ENCODE measurements at regions not wholly inside any gene's neighbourhood (a gene's known extent, or its start where the extent isn't known, plus 50 kb on each side); places are given as distances from the start of the nearest gene placed in this dataset.
"Not testable (repeated sequence)": the region's sequence is repeated elsewhere in the genome, so short reads cannot be mapped to it uniquely, and the experiment has no call there.

DNA sequence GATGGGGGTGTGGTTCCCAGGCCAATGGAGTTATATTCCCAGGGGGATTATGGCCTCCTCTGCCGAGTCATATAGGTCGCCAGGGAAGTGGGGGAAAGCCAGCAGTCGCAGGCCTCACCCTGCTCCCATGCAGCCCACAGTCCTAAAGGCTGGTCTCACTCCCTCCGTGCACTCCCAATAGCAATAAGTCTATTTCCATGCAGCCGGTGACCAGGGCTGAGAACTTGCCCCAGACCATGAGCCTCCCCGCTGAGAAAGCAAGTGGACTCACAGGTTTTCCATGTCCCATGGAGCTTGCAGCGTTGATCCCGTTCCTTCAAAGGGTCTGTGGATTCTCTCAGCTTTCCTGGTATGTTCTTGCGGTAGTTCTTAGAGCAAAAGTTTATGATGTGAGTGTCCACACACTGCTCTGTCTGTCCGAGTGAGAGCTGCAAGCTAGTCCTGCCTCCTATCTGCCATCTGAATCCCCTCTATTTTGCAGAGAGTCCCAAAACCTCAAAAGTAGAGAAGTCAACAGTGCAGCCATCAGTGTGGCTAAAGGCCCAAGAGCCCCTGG is 81.7 kb upstream of the TMPRSS2 start:
- DNase-seq (ENCODE audit: low spot score): no peak

DNA sequence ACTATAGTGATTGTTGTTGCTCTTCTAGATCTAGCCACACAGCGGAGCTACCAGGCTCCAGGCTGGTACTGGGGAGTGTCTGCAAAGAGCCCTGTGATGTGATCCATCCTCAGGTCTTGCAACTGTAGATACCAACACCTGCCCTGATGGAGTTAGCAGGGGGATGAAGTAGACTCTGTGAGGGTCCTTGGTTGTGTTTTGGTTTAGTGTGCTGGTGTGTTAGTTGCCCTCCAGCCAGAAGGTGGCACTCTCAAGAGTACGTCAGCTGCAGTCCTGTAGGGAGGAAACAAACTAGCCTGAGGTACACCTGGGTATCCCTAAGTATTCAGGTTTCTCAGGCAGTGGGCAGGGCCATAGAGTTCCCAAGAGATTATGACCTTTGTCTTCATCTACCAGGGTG is 81.2 kb upstream of the TMPRSS2 start:
- DNase-seq (ENCODE audit: low spot score): no peak

DNA sequence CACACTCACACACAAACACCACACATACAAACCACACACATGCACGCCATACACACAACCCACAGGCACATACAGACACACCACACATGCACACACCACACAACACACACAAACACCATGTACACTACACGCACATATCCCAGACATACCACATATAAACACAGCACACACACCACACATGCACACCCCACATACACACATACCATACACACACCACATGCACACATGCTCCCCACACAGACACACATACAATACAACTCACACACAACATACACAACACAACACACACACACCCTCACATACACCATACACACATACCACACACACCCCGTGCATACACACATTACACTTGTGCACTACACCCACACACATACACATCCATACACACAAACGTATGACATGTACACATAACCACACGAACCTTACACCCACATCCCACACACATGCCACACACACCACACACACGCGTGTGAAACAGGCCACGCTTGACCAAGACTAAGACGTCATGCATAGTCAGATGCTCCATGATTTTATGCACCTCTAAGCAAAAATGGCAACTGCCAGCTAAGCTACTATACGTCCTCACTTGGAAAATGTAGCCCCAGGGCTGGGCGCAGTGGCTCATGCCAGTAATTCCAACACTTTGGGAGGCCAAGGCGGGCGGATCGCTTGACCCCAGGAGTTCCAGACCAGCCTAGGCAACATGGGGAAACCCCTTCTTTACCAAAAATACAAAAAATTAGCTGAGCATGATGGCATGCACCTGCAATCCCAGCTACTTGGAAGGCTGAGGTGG is 77.4 kb upstream of the TMPRSS2 start:
- DNase-seq (ENCODE audit: low spot score): no peak

DNA sequence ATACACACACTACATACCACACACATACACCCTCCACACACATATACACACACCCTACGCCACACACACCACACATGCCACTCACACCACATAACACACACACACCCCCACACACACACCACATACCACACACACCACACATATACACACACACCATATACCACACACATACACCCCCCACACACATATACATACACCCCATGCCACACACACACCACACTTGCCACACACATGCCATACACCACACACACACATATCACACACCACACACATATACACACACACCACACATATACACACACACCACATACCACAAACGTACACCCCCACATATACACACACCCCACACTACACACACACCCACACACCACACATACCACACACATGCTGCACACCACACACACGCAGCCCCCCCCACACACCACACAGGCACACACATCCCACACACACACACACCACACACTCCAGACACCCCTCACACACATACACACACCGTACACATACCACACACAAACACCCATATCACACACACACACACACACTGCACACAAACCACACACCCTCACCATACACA is 76.7 kb upstream of the TMPRSS2 start:
- DNase-seq (ENCODE audit: low spot score): no peak

DNA sequence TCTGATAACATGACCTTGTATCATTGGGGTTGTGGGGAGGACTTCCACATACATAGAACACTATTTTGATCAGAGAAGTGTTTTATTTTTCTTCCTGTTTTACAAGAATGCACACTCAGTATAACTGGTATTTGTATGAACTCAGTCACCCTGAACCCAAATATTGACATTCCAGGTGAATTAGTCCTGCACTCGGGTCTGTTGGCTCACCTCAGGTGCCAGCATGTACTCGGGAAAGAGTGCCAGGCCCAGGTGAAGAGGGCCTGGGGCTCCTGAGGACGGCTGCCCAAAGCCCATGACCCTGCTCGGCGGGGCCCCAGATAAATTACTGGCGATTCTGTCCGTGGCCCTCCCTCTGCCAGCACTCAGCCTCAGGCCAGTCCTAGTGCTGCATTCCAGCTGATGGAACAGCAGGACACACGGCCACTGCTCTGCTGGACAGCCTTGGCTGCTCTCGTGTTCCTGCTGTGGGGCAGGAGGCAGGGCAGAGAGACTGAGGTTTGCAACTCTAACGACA is 75.4 kb upstream of the TMPRSS2 start:
- DNase-seq (ENCODE audit: low spot score): no peak

DNA sequence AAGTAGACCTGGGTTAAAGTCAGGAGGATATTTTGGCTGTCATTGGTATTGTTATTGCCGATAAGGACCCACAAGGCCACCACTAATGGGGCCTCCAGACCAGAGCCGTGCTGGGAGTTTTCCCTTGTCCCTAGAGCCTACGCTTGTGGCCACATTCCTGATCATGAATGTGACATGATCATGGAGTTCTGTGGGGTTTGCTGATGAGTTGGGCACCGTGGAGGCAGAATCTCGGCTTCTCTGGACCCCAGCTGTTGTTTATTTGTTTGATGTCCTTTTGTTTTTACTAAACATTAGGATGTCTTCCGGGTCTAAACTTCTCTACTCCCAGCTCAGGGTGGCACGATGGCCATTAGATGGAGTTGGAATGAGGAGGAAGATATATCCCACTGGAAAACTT is 74.9 kb upstream of the TMPRSS2 start:
- DNase-seq (ENCODE audit: low spot score): no peak

DNA sequence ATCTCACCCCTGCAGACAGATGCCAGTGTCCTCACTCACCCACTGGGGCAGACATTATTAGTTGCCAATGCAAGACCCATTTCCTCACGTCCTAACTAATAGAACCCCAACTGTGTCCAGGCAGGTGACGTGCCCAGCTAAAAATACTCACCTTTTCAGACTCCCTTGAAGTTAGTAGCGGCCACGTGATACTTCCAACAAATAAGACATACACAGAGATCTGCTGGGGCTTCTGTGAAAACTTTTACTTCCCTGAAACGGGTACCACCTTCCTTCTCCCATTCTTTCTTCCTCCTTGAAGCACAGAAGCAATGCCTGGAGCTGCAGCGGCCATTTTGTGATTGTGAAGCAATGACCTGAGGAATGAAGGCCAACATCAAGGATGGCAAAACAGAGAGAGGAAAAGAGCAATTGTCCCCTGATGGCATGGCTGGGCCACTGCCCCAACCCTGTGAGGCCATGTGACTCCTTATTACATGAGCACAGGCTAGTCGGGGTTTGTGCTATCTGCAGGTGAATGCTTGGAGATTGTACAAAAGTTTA is 74.4 kb upstream of the TMPRSS2 start:
- no peak for DNase-seq (ENCODE audit: low spot score)

DNA sequence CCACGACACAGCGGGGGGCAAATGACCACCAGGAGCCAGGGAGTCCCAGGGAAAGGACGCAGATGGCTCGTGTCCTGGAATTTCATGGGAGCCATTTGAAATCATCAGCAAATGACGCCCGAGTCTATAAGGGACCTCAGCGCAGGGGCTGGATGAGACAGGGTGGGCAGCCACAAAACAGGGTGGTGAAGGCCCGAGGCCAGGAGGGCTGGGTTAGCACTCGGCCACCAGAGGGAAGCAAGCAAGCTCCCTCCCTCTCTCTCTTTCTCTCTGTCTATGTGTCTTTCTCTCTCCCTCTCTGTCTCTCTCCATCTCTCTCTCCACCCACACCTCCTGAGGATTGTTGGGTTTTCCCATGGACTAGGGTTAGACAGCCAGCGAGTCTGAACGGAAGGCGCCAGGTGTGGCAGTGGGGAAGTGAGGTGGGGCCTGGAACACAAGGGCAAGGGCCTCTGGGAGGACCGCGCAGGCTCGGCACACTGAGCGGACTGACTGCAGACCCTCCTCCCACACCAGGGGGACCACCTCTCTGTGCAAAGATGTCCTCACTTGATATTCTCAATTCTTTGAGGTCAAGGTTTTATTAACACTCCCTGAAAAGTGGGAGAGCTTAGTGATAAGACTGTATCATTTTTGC is 73.8 kb upstream of the TMPRSS2 start:
- DNase-seq (ENCODE audit: low spot score): no peak

DNA sequence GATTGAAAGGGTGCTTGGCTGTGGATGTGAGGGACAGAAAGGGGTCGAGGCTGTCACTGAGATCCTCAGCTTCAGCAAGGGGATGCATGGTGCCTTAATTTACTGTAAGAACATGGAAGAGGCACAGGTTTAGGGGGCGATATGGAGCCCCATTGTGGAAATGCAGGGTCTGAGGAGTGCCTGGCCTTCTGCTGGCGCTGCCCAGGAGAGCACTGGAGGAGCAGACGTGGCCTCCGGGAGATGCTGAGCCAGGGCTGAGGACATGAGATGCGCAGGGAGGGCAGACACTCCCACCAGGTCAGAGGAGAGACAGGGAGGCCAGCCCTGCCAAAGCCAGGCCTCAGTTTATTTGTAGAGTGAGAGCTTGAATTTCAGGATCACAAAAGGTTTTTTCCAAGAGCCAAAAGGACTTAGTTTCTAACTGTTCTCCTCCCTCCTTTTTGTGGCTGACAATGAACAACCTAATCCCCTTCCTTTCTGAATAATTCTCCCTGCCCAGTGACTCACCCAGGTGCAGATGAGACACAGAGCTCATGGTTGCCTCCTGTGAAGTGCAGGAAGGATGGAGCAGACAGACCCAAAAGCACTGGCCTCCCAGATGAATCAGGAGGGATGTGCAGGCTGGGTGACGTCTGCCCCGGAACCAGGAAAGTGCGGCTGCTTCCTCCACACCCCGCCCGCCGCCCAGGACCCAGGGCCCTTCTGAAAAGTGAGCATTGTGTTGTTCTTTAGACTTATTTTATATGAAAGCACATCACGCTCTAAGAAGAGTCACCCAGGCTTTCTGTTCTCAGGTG is 73.0 kb upstream of the TMPRSS2 start:
- DNase-seq (ENCODE audit: low spot score): no peak

DNA sequence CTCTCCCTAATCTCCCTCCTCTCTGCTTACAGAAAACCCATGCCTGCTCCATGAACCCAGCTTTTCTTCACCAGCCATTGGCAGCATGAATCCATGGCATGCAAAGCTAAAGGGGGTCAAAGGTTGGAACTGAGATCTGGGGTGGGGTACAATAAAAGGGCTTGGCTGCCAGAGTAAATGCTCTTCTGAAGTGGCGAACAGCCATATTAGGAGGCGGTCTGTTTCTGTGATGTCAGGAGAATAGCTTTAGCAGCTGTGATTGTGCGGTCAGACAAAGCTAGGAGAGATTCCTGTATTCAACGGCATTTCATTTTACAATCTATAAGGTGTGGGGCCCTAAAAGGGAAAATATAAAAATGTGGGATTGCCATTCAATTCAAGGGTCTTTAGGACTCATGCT is 71.7 kb upstream of the TMPRSS2 start:
- no peak for DNase-seq (ENCODE audit: low spot score)

DNA sequence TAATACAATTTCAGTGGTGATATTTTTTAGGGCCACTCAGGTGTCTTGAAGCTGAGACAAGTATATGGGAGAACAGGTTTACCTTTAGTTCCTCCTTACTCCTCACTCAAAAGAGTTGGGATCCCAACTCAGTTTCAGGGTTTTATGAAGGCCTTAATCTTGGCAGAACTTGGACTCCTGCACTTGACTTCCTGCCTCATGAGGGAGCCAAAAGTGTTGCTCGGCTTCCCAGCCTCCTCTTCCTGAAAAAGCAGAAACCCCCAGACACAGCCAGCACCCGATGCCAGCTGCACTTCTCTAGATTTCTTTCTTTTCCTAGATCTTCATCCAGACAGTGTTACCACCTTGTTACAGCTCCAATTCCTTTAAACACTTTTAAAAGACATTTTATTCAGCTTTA is 70.8 kb upstream of the TMPRSS2 start:
- no peak for DNase-seq (ENCODE audit: low spot score)

DNA sequence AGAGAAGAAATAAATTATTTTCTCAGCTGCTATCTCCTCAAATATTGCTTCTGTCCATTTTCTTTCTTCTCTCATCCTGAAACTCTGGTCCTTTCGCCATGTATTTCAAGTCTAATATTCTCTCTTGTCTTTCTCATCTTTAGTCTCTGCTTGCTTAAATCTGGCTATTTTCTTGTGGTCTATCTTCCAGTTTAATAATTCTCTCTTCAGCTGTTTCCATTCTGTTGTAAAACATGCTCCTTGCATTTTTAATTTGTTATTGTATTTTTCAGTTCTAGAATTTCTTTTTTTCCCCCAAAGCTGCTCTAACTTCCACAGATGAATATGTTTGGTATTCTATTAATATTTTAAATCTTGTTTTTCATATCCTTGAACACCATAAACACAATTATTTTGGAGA is 70.1 kb upstream of the TMPRSS2 start:
- DNase-seq (ENCODE audit: low spot score): no peak

DNA sequence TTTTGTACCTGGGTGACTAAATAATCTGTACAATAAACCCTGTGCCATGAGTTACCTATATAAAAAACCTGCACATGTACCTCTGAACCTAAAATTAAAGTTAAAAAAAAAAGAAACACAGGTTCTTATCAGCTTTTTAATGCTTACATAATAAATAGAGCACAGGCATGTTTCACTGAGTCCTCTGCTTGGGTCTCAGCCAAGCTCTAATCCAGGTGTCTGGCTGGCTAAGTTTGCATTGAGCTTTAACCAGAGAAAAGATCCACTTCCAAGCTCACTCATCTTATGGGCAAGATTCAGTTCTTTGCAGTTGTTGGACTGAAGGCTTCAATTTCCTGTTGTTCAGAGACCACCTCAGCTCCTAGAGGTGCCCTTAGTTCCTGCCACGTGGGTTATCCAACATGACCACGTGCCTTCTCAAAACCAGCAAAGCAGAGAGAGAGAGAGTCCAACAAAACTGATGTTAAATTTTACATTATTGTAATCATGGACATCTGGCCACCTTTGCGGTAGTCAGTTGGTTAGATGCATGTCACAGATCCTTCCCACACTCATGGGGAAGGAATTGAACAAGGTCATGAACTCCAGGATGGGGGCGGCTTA is 68.2 kb upstream of the TMPRSS2 start:
- DNase-seq (ENCODE audit: low spot score): no peak

DNA sequence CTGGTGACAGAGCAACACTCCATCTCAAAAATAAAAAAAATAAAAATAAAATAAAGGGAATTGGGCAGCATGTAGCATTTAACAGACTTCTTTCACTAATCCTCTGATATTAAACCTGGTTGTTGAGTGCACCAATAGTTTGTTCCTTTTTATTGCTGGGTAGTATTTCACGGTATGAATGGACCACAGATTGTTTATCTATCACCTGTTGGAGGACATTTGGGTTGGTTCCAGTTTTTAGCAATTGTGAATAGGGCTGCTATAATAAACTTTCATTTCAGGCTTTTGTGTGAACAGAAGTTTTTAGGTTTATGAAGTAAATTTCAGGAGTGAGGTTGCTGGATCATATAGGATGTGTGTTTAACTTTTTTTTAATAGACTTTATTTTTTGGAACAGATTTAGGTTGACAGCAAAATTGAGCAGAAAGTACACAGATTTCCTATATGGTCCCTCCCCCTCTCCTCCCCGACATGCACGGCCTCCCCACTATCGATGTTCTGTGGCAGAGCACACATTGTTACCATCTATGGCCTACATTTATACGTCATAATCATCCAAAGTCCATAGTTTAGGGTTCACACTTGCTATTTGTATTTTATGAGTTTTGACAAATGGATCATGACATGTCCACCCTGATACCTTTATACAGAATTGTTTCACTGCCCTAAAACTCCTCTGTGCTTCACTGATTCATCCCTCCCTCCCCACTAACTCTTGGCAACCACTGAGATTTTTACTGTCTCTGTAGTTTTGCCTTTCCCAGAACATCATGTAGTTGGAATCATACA is 66.1 kb upstream of the TMPRSS2 start:
- no peak for DNase-seq (ENCODE audit: low spot score)

DNA sequence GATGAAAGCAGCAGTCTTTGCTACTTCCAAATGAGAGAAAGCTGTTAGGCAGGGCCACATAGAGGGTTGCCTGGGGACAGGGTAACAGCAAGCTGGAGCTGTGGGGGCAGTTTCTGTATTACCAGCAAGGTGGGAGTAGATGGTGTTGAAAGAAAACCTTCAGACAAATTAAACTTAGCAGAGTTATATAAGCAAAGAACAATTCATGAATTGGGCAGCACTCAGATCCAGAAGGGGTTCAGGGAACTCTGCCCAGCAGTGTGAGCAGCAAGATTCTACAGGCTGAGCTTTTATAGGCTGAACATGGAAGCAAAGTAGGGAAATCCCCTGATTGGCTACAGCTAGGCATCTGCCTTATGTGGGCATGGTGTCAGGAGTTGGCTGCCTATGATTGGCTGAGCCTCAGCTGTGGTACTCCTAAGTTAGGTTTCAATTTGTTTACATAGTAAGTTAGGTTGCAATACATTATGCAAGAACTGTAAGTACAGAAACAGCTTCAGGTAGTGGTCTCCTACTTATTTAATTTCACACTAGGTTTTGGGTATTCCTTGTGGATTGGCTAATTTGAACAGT is 64.1 kb upstream of the TMPRSS2 start:
- DNase-seq (ENCODE audit: low spot score): no peak

DNA sequence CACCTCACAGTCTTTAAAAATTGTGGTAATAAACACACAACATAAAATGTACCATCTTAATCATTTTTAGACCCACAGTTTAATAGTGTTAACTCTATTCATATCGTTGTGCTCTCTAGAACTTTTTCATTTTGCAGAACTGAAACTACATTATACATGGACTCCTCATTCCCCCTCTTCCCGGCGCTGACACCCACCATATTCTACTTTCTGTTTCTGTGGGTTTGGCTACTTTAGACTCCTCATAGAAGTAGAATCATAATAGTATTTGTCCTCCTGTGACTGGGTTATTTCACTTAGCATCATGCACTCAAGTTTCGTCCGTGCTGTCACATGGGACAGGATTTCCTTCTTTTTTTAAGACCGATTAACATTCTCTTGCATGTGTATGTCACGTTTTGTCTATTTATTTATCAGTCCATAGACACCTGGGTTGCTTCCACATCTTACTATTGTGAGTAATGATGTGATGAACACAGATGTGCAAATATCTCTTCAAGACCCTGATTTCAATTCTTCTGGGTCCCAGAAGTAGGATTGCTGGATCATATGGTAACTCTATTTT is 62.9 kb upstream of the TMPRSS2 start:
- no peak for DNase-seq (ENCODE audit: low spot score)

DNA sequence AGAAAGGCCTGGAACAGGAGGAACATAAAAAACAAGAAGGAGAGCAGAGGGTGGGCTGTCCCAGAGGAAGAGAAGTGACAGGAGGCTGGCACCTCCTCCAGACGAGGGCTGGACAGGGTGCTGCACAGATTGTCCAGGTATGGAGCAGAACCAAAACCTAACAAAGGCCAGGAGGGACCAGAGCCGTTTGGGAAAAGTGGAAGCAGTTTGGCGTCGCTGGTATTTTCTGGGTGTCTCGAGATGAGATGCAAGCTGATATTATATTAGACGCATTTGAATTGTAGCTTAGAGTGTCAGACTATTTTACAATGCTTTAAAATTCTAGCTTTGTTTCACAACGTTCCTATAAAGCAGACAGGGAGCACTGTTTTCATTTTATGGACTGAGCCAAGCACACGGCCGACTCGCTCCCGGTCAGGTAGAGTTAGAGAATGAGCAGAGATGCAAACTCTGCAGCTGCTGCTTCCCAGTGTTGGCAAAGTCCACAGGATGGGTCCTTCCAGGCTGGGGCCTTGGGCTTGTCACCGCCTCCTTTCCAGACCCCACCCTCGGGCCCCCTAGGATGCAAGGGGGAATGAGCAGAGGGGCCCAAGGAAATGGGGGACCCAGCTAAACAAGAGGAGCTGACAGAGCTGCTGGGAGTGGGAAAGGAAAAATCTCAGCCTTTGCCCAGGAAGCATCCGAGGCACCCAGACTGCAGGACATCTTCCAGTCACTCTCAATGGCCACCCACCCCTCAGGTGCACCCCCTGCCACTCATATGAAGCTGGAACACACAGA is 60.8 kb upstream of the TMPRSS2 start:
- no peak for DNase-seq (ENCODE audit: low spot score)

DNA sequence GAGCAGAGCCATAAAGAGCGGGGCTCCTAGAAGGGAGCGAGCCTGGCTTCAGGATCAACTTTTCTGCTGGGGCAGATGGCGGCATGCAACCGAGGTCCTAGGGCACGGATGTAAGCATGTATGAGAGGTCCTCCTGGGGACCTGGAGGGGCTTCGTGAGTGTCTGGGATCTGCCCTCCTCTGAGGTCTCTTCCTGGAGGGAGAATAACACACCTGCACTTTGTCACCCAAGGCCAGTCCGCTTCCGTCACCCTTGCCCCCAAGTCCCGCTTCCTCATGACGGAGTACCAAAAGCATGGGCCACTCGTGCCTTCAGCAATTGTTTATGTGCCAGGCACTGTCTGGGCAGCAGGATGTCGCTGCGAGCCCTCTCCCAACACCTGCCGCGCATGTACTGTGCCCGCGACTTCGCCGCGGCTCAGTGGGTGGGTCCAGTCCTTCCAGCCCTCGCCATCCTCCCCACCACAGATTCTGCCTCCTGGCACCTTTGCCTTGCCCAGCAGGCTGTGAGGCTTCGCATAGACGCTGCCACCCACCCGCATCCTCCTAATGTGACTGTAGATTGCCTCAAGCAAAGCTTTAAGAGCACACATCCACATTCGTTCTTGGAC is 60.0 kb upstream of the TMPRSS2 start:
- no peak for DNase-seq (ENCODE audit: low spot score)

DNA sequence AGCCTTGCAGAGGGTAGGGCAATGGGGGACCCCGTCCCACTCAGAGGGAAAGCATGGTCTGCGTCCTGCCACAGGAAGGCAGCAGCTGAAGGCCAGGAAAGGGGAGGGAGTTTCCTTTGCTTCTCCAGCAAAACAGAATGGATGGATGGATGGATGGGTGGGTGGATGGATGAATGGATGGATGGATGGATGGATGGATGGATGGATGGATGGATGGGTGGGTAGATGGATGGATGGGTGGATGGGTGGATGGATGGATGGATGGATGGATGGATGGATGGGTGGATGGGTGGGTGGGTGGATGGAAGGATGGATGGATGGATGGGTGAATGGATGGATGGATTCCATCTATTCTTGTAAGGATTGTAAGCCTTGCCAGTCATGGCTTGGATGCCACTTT is 59.3 kb upstream of the TMPRSS2 start:
- not testable (repeated sequence) for DNase-seq (ENCODE audit: low spot score)
